Inflammatory macrophage treated with lipopolysaccharide for 4 hours (primary cell): ENCODE measurements at regions not wholly inside any gene's neighbourhood (a gene's known extent, or its start where the extent isn't known, plus 50 kb on each side); places are given as distances from the start of the nearest gene placed in this dataset.

Experiments used
- DNase-seq: peaks from one replicate; pipeline ENCODE4 v3.0.0-alpha.2; 2020

GRCh38 chr10:105706281-105707026 is 1065.4 kb downstream of the SORCS3 start:
- no peak for DNase-seq

- DNase-seq: no peak
Measured at GRCh38 chr10:105702211-105702610, 1061.1 kb downstream of the SORCS3 start.

GRCh38 chr10:105700218-105700617 is 1059.1 kb downstream of the SORCS3 start:
- DNase-seq: no peak

GRCh38 chr10:105699504-105699903 is 1058.4 kb downstream of the SORCS3 start:
- no peak for DNase-seq

- DNase-seq: no peak
Measured at GRCh38 chr10:105698592-105698991, 1057.5 kb downstream of the SORCS3 start.

- no peak for DNase-seq
Measured at GRCh38 chr10:105697290-105697780, 1056.2 kb downstream of the SORCS3 start.

- DNase-seq: no peak
Measured at GRCh38 chr10:105691811-105692210, 1050.7 kb downstream of the SORCS3 start.

- DNase-seq: no peak
Measured at GRCh38 chr10:105682911-105683310, 1041.8 kb downstream of the SORCS3 start.

GRCh38 chr10:105681051-105681450 is 1040.0 kb downstream of the SORCS3 start:
- DNase-seq: no peak

- no peak for DNase-seq
Measured at GRCh38 chr10:105679781-105680180, 1038.7 kb downstream of the SORCS3 start.

- no peak for DNase-seq
Measured at GRCh38 chr10:105675333-105675732, 1034.2 kb downstream of the SORCS3 start.

GRCh38 chr10:105674448-105674847 is 1033.4 kb downstream of the SORCS3 start:
- DNase-seq: no peak

- no peak for DNase-seq
Measured at GRCh38 chr10:105658696-105659095, 1017.6 kb downstream of the SORCS3 start.

- no peak for DNase-seq
Measured at GRCh38 chr10:105656856-105657255, 1015.8 kb downstream of the SORCS3 start.

GRCh38 chr10:105650306-105650705 is 1009.2 kb downstream of the SORCS3 start:
- no peak for DNase-seq

GRCh38 chr10:105647354-105647753 is 1006.3 kb downstream of the SORCS3 start:
- no peak for DNase-seq

GRCh38 chr10:105644978-105645377 is 1003.9 kb downstream of the SORCS3 start:
- no peak for DNase-seq

GRCh38 chr10:105644559-105644958 is 1003.5 kb downstream of the SORCS3 start:
- DNase-seq: no peak

- no peak for DNase-seq
Measured at GRCh38 chr10:105644091-105644490, 1003.0 kb downstream of the SORCS3 start.

GRCh38 chr10:105643660-105644059 is 1002.6 kb downstream of the SORCS3 start:
- no peak for DNase-seq

GRCh38 chr10:105634281-105634680 is 993.2 kb downstream of the SORCS3 start:
- no peak for DNase-seq

- DNase-seq: no peak
Measured at GRCh38 chr10:105615715-105616365, 974.8 kb downstream of the SORCS3 start.

- DNase-seq: no peak
Measured at GRCh38 chr10:105611244-105611798, 970.2 kb downstream of the SORCS3 start.

GRCh38 chr10:105609451-105609850 is 968.4 kb downstream of the SORCS3 start:
- DNase-seq: no peak
